ENCODE measurements at regions not wholly inside any gene's neighbourhood (a gene's known extent, or its start where the extent isn't known, plus 50 kb on each side); places are given as distances from the start of the nearest gene placed in this dataset.

DNA sequence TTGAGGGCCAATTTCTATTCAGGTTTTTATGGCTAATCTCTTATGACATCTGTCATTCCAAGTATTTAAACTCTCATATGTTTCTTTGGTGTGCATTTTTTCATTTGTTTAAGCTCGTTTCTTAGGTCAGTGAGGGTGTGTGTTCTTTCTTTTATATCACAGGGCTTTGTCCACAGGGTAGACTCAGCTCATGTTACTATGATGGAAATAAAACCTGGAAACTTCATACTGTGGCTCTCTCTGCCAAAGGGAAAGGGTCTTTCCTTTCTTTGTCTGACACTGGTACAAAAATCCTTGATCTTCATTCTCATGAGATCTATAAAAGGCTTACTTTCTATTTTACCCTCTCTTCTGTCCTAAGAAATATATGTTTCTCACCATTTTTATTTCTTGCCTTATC, 129.6 kb upstream of the SP8 start:
- POLR2A ChIA-PET = no interaction called here
- DNase-seq (ENCODE audit: low spot score) = no peak
- ATAC-seq = no peak
- no peaks in the 10 kb centered on the region for H3K36me3 Mint-ChIP-seq
- H3K4me3 Mint-ChIP-seq = no peak overlapping the region
- CTCF ChIA-PET = interaction anchor here (0.7 kb wide), 1 partner anchor 338 kb away, joined by 4 read pairs; no protein-coding TSS in a partner anchor
- peaks cover 14% of the 10 kb centered on the region for H3K4me1 Mint-ChIP-seq
- 0 out of 2 replicates have a peak, but pooled peaks cover 3% of the 10 kb centered on the region for H3K9me3 Mint-ChIP-seq
- no peaks in the 10 kb centered on the region for H3K27me3 Mint-ChIP-seq (ENCODE audit: low read depth)
- no peak overlapping the region for H3K27ac Mint-ChIP-seq
- TF ChIP-seq CREB1 (CRISPR knock-in tag; IDR thresholded peaks at IDR 0.05) = no peak
- no peak for TF ChIP-seq ZNF671 (CRISPR knock-in tag; IDR thresholded peaks at IDR 0.05)
- TF ChIP-seq ZNF317 (CRISPR knock-in tag; IDR thresholded peaks at IDR 0.05; ENCODE audit: borderline replicate concordance, low read depth) = no peak
- TF ChIP-seq FOXJ3 (CRISPR knock-in tag; IDR thresholded peaks at IDR 0.05; ENCODE audit: borderline replicate concordance) = no peak

DNA sequence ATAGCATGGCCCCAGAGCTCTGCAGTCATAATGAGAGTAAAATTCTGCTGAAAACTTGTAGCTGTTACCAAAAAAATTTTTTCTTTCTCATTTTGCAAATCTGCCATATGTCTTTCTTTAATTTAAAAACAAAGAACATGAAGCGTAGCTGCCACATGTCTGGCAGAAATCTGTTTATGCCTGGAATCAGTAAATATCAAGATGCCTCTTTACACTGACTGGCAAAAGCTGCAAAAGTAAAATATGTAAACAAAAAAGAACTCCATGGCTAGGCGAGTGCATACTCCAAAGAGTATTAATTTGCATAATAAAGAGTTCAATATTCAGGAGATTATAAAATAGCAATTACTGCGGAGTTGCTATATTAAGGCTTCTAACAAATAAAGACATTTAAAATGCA, 130.9 kb upstream of the SP8 start:
- Mint-ChIP-seq H3K9me3 (peaks cover 4% of the 10 kb centered on the region), H3K4me1 (peaks cover 14% of the 10 kb centered on the region), H3K36me3 (peaks cover 4% of the 10 kb centered on the region; the same call in 1 of the 2 replicates), H3K4me3 (no peak overlapping the region), H3K27me3 (ENCODE audit: low read depth) (no peaks in the 10 kb centered on the region), H3K27ac (no peak overlapping the region)
- CTCF ChIA-PET = no interaction called here
- POLR2A ChIA-PET = no interaction called here
- TF ChIP-seq, protein P1, sequence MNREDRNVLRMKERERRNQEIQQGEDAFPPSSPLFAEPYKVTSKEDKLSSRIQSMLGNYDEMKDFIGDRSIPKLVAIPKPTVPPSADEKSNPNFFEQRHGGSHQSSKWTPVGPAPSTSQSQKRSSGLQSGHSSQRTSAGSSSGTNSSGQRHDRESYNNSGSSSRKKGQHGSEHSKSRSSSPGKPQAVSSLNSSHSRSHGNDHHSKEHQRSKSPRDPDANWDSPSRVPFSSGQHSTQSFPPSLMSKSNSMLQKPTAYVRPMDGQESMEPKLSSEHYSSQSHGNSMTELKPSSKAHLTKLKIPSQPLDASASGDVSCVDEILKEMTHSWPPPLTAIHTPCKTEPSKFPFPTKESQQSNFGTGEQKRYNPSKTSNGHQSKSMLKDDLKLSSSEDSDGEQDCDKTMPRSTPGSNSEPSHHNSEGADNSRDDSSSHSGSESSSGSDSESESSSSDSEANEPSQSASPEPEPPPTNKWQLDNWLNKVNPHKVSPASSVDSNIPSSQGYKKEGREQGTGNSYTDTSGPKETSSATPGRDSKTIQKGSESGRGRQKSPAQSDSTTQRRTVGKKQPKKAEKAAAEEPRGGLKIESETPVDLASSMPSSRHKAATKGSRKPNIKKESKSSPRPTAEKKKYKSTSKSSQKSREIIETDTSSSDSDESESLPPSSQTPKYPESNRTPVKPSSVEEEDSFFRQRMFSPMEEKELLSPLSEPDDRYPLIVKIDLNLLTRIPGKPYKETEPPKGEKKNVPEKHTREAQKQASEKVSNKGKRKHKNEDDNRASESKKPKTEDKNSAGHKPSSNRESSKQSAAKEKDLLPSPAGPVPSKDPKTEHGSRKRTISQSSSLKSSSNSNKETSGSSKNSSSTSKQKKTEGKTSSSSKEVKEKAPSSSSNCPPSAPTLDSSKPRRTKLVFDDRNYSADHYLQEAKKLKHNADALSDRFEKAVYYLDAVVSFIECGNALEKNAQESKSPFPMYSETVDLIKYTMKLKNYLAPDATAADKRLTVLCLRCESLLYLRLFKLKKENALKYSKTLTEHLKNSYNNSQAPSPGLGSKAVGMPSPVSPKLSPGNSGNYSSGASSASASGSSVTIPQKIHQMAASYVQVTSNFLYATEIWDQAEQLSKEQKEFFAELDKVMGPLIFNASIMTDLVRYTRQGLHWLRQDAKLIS (CRISPR knock-in tag; IDR thresholded peaks at IDR 0.05; ENCODE audit: borderline replicate concordance) = no peak
- TF ChIP-seq, protein P2, sequence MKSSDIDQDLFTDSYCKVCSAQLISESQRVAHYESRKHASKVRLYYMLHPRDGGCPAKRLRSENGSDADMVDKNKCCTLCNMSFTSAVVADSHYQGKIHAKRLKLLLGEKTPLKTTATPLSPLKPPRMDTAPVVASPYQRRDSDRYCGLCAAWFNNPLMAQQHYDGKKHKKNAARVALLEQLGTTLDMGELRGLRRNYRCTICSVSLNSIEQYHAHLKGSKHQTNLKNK (CRISPR knock-in tag; IDR thresholded peaks at IDR 0.05) = no peak
- TF ChIP-seq, protein P3, sequence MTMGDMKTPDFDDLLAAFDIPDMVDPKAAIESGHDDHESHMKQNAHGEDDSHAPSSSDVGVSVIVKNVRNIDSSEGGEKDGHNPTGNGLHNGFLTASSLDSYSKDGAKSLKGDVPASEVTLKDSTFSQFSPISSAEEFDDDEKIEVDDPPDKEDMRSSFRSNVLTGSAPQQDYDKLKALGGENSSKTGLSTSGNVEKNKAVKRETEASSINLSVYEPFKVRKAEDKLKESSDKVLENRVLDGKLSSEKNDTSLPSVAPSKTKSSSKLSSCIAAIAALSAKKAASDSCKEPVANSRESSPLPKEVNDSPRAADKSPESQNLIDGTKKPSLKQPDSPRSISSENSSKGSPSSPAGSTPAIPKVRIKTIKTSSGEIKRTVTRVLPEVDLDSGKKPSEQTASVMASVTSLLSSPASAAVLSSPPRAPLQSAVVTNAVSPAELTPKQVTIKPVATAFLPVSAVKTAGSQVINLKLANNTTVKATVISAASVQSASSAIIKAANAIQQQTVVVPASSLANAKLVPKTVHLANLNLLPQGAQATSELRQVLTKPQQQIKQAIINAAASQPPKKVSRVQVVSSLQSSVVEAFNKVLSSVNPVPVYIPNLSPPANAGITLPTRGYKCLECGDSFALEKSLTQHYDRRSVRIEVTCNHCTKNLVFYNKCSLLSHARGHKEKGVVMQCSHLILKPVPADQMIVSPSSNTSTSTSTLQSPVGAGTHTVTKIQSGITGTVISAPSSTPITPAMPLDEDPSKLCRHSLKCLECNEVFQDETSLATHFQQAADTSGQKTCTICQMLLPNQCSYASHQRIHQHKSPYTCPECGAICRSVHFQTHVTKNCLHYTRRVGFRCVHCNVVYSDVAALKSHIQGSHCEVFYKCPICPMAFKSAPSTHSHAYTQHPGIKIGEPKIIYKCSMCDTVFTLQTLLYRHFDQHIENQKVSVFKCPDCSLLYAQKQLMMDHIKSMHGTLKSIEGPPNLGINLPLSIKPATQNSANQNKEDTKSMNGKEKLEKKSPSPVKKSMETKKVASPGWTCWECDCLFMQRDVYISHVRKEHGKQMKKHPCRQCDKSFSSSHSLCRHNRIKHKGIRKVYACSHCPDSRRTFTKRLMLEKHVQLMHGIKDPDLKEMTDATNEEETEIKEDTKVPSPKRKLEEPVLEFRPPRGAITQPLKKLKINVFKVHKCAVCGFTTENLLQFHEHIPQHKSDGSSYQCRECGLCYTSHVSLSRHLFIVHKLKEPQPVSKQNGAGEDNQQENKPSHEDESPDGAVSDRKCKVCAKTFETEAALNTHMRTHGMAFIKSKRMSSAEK (CRISPR knock-in tag; IDR thresholded peaks at IDR 0.05; ENCODE audit: borderline replicate concordance) = no peak
- no peak for TF ChIP-seq PRRX2 (CRISPR knock-in tag; IDR thresholded peaks at IDR 0.05)
- TF ChIP-seq, protein P4, sequence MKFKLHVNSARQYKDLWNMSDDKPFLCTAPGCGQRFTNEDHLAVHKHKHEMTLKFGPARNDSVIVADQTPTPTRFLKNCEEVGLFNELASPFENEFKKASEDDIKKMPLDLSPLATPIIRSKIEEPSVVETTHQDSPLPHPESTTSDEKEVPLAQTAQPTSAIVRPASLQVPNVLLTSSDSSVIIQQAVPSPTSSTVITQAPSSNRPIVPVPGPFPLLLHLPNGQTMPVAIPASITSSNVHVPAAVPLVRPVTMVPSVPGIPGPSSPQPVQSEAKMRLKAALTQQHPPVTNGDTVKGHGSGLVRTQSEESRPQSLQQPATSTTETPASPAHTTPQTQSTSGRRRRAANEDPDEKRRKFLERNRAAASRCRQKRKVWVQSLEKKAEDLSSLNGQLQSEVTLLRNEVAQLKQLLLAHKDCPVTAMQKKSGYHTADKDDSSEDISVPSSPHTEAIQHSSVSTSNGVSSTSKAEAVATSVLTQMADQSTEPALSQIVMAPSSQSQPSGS (CRISPR knock-in tag; IDR thresholded peaks at IDR 0.05; ENCODE audit: borderline replicate concordance, low read depth) = no peak
- ATAC-seq (no peak), DNase-seq (ENCODE audit: low spot score) (no peak)

DNA sequence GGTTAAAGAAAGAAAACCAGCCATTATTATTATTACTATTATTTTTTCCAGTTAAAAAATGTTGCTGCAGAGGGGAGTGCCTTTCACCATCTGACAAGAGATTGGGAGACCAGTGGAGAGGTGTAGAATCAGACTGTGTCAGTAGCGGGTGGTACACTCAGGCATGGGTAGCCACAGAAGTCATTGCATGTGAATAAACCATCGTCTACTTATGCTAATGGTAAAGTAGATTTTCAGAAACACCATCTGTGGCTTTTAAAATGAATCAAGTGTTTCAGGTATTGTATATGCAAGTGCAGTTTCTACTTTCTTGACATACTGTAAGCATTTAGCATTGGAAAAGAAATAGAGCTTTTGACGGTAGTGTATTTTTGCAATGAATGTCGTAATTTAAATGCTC, 131.5 kb upstream of the SP8 start:
- ATAC-seq = no peak
- H3K4me3 Mint-ChIP-seq = no peak overlapping the region
- POLR2A ChIA-PET = no interaction called here
- TF ChIP-seq NR1H2 (CRISPR knock-in tag; IDR thresholded peaks at IDR 0.05) = no peak
- TF ChIP-seq, protein P5, sequence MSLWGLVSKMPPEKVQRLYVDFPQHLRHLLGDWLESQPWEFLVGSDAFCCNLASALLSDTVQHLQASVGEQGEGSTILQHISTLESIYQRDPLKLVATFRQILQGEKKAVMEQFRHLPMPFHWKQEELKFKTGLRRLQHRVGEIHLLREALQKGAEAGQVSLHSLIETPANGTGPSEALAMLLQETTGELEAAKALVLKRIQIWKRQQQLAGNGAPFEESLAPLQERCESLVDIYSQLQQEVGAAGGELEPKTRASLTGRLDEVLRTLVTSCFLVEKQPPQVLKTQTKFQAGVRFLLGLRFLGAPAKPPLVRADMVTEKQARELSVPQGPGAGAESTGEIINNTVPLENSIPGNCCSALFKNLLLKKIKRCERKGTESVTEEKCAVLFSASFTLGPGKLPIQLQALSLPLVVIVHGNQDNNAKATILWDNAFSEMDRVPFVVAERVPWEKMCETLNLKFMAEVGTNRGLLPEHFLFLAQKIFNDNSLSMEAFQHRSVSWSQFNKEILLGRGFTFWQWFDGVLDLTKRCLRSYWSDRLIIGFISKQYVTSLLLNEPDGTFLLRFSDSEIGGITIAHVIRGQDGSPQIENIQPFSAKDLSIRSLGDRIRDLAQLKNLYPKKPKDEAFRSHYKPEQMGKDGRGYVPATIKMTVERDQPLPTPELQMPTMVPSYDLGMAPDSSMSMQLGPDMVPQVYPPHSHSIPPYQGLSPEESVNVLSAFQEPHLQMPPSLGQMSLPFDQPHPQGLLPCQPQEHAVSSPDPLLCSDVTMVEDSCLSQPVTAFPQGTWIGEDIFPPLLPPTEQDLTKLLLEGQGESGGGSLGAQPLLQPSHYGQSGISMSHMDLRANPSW (CRISPR knock-in tag; conservative IDR thresholded peaks at IDR 0.05; ENCODE audit: low read depth) = no peak
- TF ChIP-seq, protein P6, sequence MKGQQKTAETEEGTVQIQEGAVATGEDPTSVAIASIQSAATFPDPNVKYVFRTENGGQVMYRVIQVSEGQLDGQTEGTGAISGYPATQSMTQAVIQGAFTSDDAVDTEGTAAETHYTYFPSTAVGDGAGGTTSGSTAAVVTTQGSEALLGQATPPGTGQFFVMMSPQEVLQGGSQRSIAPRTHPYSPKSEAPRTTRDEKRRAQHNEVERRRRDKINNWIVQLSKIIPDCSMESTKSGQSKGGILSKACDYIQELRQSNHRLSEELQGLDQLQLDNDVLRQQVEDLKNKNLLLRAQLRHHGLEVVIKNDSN (CRISPR knock-in tag; IDR thresholded peaks at IDR 0.05) = no peak
- no peak for TF ChIP-seq ZNF263 (CRISPR knock-in tag; IDR thresholded peaks at IDR 0.05; ENCODE audit: low read depth)
- no peak for TF ChIP-seq RELA (CRISPR knock-in tag; IDR thresholded peaks at IDR 0.05; ENCODE audit: borderline replicate concordance)
- TF ChIP-seq, protein P7, sequence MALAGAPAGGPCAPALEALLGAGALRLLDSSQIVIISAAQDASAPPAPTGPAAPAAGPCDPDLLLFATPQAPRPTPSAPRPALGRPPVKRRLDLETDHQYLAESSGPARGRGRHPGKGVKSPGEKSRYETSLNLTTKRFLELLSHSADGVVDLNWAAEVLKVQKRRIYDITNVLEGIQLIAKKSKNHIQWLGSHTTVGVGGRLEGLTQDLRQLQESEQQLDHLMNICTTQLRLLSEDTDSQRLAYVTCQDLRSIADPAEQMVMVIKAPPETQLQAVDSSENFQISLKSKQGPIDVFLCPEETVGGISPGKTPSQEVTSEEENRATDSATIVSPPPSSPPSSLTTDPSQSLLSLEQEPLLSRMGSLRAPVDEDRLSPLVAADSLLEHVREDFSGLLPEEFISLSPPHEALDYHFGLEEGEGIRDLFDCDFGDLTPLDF (CRISPR knock-in tag; IDR thresholded peaks at IDR 0.05) = no peak
- TF ChIP-seq, protein P8, sequence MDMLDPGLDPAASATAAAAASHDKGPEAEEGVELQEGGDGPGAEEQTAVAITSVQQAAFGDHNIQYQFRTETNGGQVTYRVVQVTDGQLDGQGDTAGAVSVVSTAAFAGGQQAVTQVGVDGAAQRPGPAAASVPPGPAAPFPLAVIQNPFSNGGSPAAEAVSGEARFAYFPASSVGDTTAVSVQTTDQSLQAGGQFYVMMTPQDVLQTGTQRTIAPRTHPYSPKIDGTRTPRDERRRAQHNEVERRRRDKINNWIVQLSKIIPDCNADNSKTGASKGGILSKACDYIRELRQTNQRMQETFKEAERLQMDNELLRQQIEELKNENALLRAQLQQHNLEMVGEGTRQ (CRISPR knock-in tag; IDR thresholded peaks at IDR 0.05) = no peak

More for the DNA sequence above, 131.5 kb upstream of the SP8 start:
- Mint-ChIP-seq H3K9me3 (peaks cover 10% of the 10 kb centered on the region), H3K27ac (no peak overlapping the region), H3K4me1 (peaks cover 14% of the 10 kb centered on the region), H3K36me3 (peaks cover 4% of the 10 kb centered on the region; the same call in 1 of the 2 replicates), H3K27me3 (ENCODE audit: low read depth) (no peaks in the 10 kb centered on the region)
- CTCF ChIA-PET = no interaction called here
- no peak for DNase-seq (ENCODE audit: low spot score)
